Stomach (tissue), 4 donors: ENCODE measurements at regions not wholly inside any gene's neighbourhood (a gene's known extent, or its start where the extent isn't known, plus 50 kb on each side); places are given as distances from the start of the nearest gene placed in this dataset.

Experiments used
- POLR2A ChIP-seq, 4 donors: fragments of 450-650 bp; IDR thresholded peaks; one replicate each; pipeline ENCODE4 v1.6.1; 2016; ENCODE audit warnings: antibody characterized with exemption in 4 of 4, control low read depth in 2 of 4, mild to moderate bottlenecking in 1 of 4, moderate library complexity in 1 of 4
- TF ChIP-seq, protein P1 (sequence below), 7 experiments: fragments of 450-650 bp in 4 of 7; fragments of 200-600 bp in 3 of 7; sonication (generic) in 3 of 7; IDR thresholded peaks; one replicate each; pipeline ENCODE4 v1.5.1; 2016 to 2019; ENCODE audit warnings: antibody characterized with exemption in 7 of 7, control low read depth in 2 of 7, mild to moderate bottlenecking in 1 of 7

GRCh38 chr1:222996310-222996975 is 146.6 kb downstream of the TLR5 start:
- TF ChIP-seq, protein P1, sequence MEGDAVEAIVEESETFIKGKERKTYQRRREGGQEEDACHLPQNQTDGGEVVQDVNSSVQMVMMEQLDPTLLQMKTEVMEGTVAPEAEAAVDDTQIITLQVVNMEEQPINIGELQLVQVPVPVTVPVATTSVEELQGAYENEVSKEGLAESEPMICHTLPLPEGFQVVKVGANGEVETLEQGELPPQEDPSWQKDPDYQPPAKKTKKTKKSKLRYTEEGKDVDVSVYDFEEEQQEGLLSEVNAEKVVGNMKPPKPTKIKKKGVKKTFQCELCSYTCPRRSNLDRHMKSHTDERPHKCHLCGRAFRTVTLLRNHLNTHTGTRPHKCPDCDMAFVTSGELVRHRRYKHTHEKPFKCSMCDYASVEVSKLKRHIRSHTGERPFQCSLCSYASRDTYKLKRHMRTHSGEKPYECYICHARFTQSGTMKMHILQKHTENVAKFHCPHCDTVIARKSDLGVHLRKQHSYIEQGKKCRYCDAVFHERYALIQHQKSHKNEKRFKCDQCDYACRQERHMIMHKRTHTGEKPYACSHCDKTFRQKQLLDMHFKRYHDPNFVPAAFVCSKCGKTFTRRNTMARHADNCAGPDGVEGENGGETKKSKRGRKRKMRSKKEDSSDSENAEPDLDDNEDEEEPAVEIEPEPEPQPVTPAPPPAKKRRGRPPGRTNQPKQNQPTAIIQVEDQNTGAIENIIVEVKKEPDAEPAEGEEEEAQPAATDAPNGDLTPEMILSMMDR (IDR thresholded peaks at IDR 0.05): no peak
- TF ChIP-seq POLR2A (IDR thresholded peaks at IDR 0.05): no peak
